PC-3 (cell line): ENCODE measurements at regions not wholly inside any gene's neighbourhood (a gene's known extent, or its start where the extent isn't known, plus 50 kb on each side); places are given as distances from the start of the nearest gene placed in this dataset.

Experiments
- CTCF ChIP-seq: fragments of 300-600 bp; sonication (generic); conservative IDR thresholded peaks from 2 replicates; pipeline ENCODE4 v1.5.1; 2017; ENCODE audit warnings: antibody characterized with exemption, low read depth, mild to moderate bottlenecking, low read length
- EZH2 ChIP-seq: fragments of 300-600 bp; sonication (generic); IDR thresholded peaks from one replicate; pipeline ENCODE4 v1.6.1; 2017; ENCODE audit warnings: antibody characterized with exemption, mild to moderate bottlenecking, low read length; ENCODE audit not compliant: unreplicated experiment
- EZH2phosphoT487 ChIP-seq: fragments of 300-600 bp; sonication (generic); IDR thresholded peaks from 2 replicates; pipeline ENCODE4 v1.6.1; 2018; ENCODE audit warnings: mild to moderate bottlenecking, antibody characterized with exemption, low read length, borderline replicate concordance

- no peak for TF ChIP-seq CTCF
- TF ChIP-seq EZH2, result no peak
- TF ChIP-seq EZH2phosphoT487, result no peak
Observed at GRCh38 chr18:66813138-66813537, 209.2 kb upstream of the CDH19 start.
